ENCODE measurements at regions not wholly inside any gene's neighbourhood (a gene's known extent, or its start where the extent isn't known, plus 50 kb on each side); places are given as distances from the start of the nearest gene placed in this dataset.

GRCh38 chr2:41597680-41598079, 450.1 kb upstream of the PKDCC start:
- TF ChIP-seq CTCF (IDR thresholded peaks at IDR 0.05) (no peak), POLR2A (IDR thresholded peaks at IDR 0.05) (no peak)
